ENCODE measurements at regions not wholly inside any gene's neighbourhood (a gene's known extent, or its start where the extent isn't known, plus 50 kb on each side); places are given as distances from the start of the nearest gene placed in this dataset.
"Not testable (repeated sequence)": the region's sequence is repeated elsewhere in the genome, so short reads cannot be mapped to it uniquely, and the experiment has no call there.

DNA sequence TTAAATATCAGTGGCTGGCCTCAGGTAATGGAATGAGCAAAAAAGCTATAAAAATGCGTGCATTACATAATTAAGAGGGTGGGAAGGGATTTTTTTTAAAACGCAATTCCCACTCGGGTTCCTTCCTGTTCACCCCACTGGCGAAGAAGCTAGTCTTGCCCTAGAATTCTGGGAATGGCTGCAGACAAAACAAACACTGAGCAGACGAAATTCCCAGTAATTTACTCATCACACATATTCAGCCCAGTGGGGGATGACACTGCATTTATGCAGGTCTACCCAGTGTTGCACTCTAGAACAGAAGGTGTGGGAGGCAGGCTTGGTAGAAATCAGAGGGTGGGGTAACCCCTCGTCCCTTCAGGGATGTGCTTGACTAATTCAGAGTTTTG, 2695.0 kb upstream of the DEFB115 start:
- no peak for DNase-seq

DNA sequence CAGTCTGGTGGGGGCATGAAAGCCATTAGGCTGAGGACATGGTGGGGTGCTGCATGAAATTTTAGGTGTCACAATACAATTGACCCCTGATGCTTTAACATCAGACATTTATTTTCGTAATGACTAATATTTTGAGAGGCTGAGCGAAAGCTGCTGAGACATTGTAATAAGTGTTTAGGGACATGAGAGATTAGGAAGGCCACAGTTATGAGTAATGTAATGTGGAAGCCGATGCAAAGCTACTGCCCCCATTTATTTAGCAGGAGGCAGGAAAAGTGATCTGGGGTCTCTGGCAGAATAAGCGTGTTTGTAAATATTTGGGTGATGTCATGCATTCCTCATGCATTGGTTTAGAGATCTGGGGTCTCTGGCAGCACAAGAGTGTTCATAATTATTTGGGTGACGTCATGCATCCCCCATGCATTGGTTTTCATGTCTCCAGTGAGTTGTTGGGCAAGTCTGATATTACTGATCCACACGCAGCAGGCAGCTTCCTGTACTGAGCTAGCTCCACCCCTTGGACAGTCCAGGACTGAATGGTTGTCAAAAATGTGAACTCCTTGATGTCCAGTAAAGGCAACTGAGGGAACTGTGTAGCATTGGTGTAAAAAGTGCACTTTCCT, 2694.5 kb upstream of the DEFB115 start:
- not testable (repeated sequence) for DNase-seq

DNA sequence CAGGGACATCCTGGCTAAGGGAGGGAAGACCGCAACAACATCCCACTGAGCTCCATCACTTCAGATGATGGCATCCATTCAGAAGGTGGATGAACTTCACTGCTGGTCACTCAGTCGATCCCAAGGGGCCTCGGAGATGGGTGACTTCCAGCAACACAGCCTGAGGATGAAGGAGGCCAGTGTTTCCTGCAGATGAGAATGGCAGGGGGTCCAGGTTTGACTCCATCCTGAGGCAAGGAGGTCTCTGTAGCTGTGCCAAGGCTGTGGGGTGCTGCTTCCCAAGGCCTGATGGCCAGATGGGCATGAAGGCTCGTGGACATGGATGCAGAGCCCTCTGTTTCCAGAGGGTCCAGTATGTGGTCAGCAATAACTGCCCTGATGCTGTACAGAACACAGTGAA, 2693.4 kb upstream of the DEFB115 start:
- DNase-seq: peak; percentile 1

DNA sequence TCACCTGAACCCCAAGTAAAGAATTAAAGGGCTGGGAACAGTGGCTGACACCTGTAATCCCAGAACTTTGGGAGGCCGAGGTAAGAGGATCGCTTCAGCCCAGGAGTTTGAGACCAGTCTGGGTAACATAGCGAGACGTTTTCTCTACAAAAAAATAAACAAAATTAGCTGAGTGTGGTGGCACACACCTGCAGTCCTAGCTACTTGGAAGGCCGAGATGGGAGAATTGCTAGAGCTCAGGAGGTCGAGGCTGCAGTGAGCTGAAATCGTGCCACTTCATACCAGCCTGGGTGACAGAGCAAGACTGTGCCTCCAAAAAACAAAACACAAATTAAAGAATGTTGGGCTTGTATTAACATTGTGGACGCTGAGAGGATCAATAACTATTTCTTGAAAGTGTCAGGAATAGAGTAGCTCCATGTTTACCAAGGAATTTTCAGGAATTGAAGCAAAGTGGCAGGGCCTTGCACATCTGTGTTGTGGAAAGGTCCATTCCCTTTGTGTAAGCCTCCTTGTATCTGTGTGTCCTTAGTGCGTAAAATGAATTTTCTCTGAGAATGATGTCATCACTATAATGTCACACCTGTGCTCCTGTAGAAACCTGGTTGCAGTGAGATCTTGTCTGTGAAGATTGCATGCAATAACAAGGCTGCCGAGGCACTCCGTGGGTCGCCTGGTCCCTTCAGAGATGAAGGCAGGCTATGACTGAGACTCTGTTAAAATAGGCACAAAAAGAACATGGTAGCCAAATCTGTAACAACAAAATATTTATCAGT, 2692.6 kb upstream of the DEFB115 start:
- DNase-seq: not testable (repeated sequence)

DNA sequence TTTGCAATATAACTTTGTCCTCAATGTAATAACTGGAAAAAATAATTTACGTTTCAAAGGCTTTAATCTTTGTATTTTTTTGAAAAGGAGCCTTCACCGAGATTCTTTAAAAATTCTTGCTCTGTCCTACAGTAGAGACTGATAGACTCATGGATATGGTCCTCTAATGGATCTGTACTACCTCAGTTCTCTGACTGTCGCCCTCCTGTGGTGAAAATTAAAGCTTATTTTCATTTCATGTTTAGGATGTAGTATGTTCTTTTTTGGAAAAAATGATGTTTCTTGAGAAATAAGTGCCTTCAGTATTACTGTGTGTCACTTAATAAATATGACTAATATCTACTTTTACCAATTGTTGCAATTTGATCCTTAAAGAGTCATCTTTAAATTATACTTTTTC, 2681.5 kb upstream of the DEFB115 start:
- DNase-seq: not testable (repeated sequence)

DNA sequence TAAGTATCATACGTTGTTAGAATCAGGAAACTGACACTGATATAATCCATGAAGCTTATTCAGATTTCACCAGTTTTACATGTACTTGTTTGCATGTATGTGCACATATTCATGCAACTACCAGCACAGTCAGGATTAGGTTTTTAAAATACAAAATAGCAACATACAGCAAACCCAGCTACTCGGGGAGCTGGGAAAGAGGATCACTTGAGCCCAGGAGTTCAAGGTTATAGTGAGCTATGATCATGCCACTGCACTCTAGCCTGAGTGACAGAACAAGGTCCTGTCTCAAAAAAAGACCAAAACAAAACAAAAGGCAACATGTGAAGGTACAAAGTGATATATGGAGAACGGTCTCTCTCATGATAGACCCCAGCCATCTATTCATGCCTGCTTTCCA, 2665.8 kb upstream of the DEFB115 start:
- DNase-seq: not testable (repeated sequence)

DNA sequence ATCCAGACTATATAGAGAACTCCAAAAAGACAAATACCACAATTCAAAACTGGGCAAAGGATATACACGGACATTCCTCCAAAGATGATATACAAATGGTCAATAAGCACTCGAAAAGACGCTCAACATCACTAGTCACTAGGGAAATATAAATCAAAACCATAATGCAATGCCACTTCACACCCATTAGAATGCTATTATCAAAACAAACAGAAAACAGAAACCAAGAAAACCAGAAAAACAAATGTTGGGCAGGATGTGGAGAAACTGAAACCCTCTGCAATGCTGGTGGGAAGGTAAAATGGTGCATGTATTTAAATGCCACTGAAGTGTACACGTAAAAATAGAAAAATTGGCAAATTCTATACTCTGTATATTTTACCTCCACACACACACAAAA, 2664.1 kb upstream of the DEFB115 start:
- DNase-seq: not testable (repeated sequence)

DNA sequence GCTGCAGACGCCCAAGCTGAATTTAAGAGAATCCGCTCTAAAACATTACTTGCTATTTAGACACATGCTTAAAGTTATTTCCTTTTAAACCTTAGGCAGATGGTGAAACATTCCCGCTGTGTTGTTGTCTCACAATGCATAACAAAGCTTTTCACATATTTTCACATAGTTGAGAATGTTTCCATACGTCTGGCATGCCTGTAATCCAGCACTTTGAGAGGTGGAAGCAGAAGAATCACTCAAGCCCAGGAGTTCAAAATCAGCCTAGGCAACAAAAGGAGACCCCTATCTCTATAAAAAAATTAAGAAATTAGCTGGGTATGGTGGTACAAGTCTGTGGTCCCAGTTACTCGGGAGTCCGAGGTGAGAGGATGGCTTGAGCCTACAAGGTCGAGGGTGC, 2663.0 kb upstream of the DEFB115 start:
- not testable (repeated sequence) for DNase-seq

DNA sequence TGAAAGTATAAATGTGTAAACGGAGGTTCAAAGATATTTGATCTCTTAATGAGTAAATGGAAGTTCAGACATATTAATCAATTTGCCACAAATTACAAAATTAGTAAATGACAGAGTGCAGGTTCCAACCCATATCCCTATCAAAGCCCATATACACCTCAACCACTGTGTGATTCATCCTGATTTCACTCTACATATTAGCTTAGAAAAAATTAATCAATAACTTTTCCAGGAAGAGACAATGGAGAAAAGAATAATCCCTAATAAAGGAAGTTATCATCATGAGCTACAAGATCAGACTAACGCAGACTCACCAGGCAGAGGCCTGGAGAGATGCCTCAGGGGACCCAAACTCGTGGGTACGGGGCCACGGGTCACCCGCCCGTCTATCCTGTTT, 2655.5 kb upstream of the DEFB115 start:
- not testable (repeated sequence) for DNase-seq

DNA sequence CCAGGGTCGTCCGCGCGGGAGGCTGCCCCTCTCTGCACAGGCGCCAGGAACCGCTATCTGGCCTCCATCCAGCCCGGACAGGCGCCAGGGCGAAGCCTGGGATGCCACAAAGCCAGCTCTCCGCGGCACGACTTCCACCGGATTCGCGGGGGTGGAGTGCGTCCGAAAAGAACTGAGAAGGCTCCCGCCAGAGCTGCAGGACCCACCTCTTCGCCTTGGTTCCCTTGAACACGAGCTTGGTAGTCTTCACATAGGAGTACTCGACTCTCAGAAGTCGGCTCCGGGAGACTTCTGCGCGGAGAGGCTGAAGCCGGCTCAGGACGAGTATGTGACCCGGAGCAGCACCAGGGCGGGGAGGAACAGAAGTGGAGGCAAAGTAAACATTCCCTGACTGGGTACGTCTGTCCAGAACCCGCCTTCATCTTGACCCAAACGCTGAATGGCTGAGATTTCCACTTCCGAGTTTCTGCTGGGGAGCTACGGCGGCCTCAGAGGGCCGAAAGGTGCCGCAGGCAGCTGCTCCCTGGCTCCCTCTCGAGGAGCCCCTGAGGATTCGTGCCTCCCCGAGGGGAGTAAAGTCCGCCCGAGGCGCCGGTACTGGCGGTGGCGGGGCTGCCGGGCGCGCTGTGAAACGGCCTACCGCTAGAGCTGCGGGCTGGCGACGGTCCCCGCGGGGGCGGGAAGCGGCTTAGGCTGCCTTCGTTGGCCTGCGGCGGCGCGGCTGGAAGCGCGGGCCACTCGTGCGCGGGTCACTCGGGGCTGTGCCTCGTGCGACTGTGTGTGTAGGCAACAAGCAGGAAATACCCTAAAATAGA, 2654.9 kb upstream of the DEFB115 start:
- DNase-seq: peak; percentile 74

DNA sequence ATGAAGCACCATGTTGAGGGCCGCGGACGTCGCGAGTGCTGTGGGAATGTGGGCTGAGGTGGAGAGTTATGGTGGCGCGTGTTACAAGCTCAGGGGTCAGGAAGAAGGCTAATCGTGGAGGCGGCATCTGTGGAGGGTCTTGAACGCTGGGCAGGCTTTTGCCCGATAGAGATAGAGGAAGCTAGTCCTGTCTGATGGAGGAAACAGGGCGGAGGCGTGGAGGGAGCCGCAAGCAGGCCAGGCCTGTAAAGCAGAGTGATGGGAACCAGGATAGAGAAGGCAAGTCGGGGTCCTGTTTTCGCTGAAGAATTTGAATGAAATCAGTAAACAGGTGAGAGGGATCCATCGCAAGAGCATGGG, 2654.3 kb upstream of the DEFB115 start:
- not testable (repeated sequence) for DNase-seq

DNA sequence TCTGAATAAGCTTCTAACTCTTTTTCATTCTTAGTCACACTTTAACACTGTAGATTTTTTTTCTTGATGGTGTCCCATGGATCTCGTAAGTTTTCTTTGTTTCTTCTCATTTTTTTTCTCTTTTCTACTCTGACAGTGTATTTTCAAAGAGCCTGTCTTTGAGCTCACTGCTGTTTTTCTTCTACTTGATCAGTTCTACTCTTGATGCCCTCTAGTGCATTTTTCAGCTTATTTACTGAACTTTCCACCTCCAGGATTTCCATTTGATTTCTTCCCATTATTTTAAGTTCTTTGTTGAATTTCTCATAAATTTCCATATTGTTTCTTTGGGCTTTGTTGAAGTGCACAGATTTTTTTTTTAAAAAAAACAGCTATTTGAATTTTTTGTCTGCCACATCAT, 2641.1 kb upstream of the DEFB115 start:
- DNase-seq: no peak

DNA sequence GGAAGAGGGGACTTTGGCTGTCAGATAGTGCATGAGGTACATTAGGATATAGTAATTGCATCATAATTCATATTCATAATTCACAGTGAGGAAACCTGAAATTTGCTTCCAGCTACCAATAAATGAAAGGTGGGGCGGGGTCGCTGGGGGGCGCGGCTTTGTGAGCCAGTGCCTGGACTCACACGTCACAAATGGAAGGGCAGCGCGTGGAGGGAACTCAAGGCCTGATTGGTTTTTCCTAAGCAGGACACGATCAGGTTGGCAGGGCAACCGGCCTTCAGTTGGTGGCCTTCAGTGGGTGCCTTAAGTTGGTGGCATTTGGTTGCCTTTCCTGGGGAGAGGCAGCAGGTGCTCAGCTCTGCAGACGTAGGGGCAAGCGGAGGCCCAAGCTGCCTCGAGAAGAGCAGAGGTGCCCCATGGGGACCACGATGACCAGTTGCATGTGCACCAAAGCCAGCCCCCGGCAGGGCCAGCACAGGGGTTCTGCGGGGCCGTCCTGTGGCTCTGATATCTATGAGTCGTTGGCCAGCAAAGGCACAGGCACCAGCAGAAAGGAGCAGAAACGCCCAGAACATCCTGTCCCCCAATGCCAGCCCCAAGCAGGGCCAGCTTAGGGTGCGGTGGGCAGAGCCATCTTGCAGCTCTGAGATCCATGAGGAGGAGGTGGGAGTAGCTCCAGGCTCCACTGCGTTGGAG, 2637.4 kb upstream of the DEFB115 start:
- peak; percentile 1 for DNase-seq

DNA sequence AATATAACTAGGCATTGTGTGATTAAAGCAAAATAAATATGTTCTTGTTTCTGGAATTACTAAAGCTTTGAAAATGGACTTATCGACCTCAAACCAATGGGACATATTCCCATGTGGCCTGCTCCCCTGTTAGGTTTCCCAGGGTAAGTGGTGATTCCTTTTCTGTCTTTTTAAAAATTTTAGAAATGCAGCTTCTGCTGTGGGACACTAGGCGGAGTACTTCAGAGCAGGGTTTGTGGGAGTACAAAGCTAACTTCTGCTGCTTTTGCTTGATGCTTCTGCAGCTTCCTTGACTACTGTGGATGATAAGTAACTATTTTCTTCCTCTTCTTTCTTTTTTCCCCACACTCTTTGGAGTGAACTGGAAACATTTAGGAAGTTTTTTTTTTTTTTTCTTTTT, 2632.4 kb upstream of the DEFB115 start:
- not testable (repeated sequence) for DNase-seq

DNA sequence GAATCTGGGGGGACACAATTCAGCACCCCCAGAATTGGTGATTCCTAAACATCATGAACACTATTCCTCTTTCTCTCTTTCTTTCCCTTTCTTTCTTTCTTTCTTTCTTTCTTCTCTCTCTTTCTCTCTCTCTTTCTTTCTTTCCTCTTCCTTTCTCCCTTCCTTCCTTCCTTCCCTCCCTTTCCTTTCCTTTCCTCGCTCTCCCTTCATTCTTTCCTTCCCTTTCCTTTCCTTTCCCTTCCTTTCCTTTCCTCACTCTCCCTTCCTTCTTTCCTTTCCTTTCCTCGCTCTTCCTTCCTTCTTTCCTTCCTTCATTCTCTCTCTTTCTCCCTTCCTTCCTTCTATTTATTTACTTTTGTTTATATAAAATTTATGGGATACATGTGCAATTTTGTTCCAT, 2616.6 kb upstream of the DEFB115 start:
- DNase-seq: not testable (repeated sequence)

Measured in CD4-positive, alpha-beta T cell treated with Interleukin-6 for 4 hours (primary cell).